ENCODE measurements at regions not wholly inside any gene's neighbourhood (a gene's known extent, or its start where the extent isn't known, plus 50 kb on each side); places are given as distances from the start of the nearest gene placed in this dataset.

DNA sequence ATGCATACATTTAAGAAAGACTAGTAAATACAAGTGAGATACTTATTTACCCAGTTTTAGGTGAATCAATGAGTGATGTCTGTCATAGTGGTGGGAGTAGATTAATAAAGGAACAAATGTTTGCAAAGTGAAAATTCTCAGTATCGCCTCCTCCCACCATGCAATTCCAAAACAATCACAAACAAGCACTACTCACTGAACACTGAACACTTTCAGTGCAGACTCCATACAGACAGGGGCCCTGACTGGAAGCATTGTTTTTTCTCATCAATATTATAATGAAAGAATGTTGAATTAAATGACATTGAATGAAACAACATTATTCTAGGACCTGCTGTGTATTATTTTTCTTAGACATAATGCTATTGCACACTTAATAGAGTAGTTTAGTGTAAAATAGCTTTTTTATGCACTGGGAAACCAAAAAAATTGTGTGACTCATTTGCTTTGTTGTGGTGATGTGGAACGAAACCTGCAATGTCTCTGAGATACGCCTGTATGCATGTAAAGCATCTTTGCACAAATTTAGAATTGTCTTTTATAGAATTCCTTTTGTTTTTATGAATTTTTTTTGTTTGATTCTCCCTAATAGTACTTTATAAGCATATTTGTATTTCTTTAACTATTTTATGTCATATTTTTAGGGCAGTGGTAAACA is 317.5 kb downstream of the UTRN start:
- ChIA-PET CTCF (no interaction called here), POLR2A (ENCODE audit: low non-redundant PET) (no interaction called here)
- DNase-seq (ENCODE audit: low spot score): no peak
- TF ChIP-seq, protein P1, sequence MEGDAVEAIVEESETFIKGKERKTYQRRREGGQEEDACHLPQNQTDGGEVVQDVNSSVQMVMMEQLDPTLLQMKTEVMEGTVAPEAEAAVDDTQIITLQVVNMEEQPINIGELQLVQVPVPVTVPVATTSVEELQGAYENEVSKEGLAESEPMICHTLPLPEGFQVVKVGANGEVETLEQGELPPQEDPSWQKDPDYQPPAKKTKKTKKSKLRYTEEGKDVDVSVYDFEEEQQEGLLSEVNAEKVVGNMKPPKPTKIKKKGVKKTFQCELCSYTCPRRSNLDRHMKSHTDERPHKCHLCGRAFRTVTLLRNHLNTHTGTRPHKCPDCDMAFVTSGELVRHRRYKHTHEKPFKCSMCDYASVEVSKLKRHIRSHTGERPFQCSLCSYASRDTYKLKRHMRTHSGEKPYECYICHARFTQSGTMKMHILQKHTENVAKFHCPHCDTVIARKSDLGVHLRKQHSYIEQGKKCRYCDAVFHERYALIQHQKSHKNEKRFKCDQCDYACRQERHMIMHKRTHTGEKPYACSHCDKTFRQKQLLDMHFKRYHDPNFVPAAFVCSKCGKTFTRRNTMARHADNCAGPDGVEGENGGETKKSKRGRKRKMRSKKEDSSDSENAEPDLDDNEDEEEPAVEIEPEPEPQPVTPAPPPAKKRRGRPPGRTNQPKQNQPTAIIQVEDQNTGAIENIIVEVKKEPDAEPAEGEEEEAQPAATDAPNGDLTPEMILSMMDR (conservative IDR thresholded peaks at IDR 0.05; ENCODE audit: low read depth): no peak
- H3K27ac ChIP-seq: no peak overlapping the region

DNA sequence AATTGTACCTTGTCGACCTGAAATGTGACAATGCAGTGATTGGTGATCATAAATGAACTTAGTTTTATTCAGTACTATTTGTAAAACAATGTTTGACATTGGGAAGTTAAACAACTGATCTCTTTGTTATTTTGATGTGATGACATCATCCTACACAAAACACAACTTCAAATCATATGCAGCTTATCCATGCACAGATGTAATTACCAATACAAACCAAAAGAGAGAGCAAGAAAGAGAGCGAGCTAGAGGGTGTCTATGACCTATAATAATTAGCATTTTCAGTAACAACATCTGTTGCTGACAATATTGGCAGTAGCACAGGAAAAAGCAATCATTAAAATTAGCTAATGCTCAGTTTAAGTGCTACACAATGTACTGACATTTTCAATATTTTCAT is 320.9 kb downstream of the UTRN start:
- no peak for DNase-seq (ENCODE audit: low spot score)
- H3K27ac ChIP-seq: no peak overlapping the region
- TF ChIP-seq, protein P1 (conservative IDR thresholded peaks at IDR 0.05; ENCODE audit: low read depth): no peak
- POLR2A ChIA-PET (ENCODE audit: low non-redundant PET): no interaction called here
- CTCF ChIA-PET: interaction anchor here (0.5 to 0.7 kb wide), 2 partner anchors 29 to 172 kb away, joined by 3 read pairs; no protein-coding TSS in a partner anchor

DNA sequence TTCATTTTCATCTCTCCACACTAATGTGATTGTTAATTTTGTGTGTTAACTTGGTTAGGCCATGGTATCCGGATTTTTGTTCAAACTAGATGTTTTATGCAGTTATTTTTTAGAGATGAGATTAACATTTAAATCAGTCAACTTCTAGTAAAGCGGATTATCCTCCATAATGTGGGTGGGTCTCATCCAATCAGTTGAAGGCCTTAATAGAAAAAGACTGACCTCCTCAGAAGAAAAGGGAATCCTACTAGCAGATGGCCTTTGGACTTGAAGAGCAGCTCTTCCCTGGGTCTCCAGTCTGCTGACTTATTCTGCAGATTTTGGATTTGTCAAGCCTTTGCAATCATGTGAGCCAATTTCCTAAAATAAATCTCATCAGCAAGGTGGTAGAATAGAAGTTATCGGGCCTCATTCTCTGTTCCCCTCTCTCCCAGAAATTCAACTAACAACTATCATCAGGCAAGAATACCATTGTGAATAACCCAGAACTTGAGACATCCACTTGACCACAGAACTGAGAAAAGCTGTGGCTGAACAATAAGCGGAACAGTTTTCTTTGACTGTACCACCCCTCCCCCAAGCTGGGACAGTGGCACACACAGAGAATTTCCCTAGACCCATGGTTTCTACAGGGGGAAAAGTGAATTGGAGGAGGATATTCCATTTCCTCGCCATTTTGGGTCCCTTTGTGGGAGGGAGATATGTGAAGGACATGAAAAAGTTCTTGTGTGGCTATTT is 323.0 kb downstream of the UTRN start:
- DNase-seq (ENCODE audit: low spot score): no peak
- POLR2A ChIA-PET (ENCODE audit: low non-redundant PET): no interaction called here
- TF ChIP-seq, protein P1 (conservative IDR thresholded peaks at IDR 0.05; ENCODE audit: low read depth): no peak

DNA sequence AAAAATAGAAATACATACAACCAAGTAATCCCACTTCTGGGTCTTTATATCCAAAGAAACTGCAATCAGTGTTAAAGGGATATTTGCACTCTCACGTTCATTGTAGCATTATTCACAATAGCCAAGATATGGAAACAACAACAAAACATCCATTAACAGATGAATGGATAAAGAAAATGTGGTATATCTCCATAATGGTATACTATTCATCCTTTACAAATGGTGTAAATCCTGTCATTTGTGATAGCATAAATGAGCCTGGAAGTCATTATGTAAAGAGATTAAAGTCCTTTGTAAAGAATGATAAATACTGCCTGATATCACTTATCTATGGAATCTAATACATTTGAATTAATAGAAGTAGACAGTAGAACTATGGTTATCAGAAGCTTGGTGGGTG is 327.7 kb downstream of the UTRN start:
- CTCF ChIA-PET: no interaction called here
- DNase-seq (ENCODE audit: low spot score): no peak
- POLR2A ChIA-PET (ENCODE audit: low non-redundant PET): no interaction called here
- no peak overlapping the region for H3K27ac ChIP-seq
- TF ChIP-seq, protein P1 (conservative IDR thresholded peaks at IDR 0.05; ENCODE audit: low read depth): no peak

More for the DNA sequence above, 323.0 kb downstream of the UTRN start:
- CTCF ChIA-PET: interaction anchor here (0.7 kb wide), 1 partner anchor 223 kb away, joined by 3 read pairs; no protein-coding TSS in a partner anchor
- H3K27ac ChIP-seq: no peak overlapping the region

DNA sequence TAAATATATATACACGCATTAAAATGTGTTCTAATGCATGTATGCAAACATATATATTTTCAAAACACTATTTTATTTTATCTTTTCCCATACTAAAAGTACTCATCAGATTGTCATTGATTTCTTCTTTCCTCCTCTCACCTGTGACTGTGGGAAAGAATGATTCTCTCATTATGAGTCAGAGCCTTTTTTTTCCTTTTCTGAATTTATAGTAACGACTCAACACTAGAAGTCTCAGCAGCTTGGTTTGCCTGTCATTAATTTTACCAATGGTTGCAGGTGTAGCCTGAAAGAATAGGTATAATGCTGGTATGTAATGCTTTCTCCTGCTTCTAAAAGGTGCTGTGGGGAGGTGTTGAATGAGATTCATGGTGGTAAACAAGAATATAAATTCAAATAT is 328.7 kb downstream of the UTRN start:
- TF ChIP-seq, protein P1 (conservative IDR thresholded peaks at IDR 0.05; ENCODE audit: low read depth): no peak
- POLR2A ChIA-PET (ENCODE audit: low non-redundant PET): no interaction called here

DNA sequence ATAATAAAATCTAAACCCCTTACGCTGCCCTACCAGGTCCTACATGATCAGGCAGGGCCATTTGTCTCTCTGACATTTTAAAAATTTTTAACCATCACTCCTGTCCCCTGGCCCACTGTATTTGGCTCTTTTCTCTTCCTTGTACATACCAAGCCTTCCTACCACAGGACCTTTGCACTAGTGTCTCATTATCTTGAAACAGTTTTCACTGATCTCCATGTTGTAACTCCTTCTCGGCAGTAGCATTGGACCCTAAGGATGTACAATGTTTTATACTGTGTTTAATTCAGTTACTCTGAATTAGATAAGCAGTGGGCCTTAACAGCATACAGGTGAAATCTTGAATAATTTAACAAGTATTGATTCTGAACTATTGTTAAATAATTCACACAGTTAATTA is 330.7 kb downstream of the UTRN start:
- POLR2A ChIA-PET (ENCODE audit: low non-redundant PET): no interaction called here
- no peak overlapping the region for H3K27ac ChIP-seq
- CTCF ChIA-PET: no interaction called here
- TF ChIP-seq, protein P1 (conservative IDR thresholded peaks at IDR 0.05; ENCODE audit: low read depth): no peak
- DNase-seq (ENCODE audit: low spot score): no peak

More for the DNA sequence above, 328.7 kb downstream of the UTRN start:
- DNase-seq (ENCODE audit: low spot score): peak; percentile 4
- CTCF ChIA-PET: interaction anchor here (0.7 kb wide), 1 partner anchor 13 kb away, joined by 3 read pairs; no protein-coding TSS in a partner anchor
- H3K27ac ChIP-seq: no peak overlapping the region

Data from RWPE1 (cell line).